ENCODE measurements at regions not wholly inside any gene's neighbourhood (a gene's known extent, or its start where the extent isn't known, plus 50 kb on each side); places are given as distances from the start of the nearest gene placed in this dataset.

GRCh38 chr18:54433368-54433767 lies 75.7 kb downstream of the C18orf54 start:
- no peak overlapping the region for H3K4me3 ChIP-seq (replicated peaks; ENCODE audit: low read depth, low read length)
- no peak for TF ChIP-seq CTCF (IDR thresholded peaks at IDR 0.05; ENCODE audit: low read length, missing control alignments)
- no peak for DNase-seq (ENCODE audit: low read depth)

DNA sequence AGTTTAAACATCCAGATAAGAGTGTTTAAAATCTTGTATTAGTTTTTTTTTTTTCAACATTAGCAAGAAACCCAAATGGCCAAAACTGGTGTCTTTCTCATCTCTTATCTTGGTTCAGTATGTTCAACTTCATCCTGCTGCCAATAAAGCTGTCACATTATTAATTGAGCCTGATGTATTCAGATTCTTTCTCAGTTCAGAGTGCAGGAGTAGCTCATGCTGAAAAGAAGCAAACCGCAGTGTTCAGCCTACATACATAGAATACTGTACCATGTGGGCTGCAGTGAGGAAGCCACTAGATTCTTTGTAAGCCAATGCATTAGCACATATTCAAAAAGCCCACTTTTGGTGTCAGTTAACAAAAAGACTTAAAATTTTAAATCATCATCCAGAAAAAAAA lies 76.2 kb downstream of the C18orf54 start:
- H3K4me3 ChIP-seq (replicated peaks; ENCODE audit: low read depth, low read length) = no peak overlapping the region
- TF ChIP-seq CTCF (IDR thresholded peaks at IDR 0.05; ENCODE audit: low read length, missing control alignments) = no peak
- DNase-seq (ENCODE audit: low read depth) = no peak

DNA sequence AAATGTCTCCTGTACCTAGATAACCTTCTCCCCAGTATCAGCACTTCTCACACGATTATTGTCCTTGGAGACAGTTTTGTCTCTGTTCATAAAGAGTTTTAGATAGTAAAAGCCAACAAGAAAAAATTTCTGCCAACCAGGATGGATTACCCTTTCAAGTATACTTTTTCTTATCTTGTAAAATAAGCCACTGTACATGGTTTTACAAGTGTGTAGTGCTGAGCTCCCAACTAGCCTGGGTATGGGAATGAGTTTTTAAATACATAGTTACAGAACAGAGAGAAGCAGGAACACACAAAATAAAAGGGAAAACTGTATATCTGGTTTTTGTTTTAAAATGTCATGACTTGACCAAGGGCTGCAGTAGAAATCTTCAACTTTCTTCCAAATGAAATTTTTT lies 76.7 kb downstream of the C18orf54 start:
- H3K4me3 ChIP-seq (replicated peaks; ENCODE audit: low read depth, low read length) = no peak overlapping the region
- DNase-seq (ENCODE audit: low read depth) = no peak
- no peak for TF ChIP-seq CTCF (IDR thresholded peaks at IDR 0.05; ENCODE audit: low read length, missing control alignments)

- no peak for TF ChIP-seq CTCF (IDR thresholded peaks at IDR 0.05; ENCODE audit: low read length, missing control alignments)
- no peak overlapping the region for H3K4me3 ChIP-seq (replicated peaks; ENCODE audit: low read depth, low read length)
- no peak for DNase-seq (ENCODE audit: low read depth)
Measured at GRCh38 chr18:54436501-54436900, 78.8 kb downstream of the C18orf54 start.

DNA sequence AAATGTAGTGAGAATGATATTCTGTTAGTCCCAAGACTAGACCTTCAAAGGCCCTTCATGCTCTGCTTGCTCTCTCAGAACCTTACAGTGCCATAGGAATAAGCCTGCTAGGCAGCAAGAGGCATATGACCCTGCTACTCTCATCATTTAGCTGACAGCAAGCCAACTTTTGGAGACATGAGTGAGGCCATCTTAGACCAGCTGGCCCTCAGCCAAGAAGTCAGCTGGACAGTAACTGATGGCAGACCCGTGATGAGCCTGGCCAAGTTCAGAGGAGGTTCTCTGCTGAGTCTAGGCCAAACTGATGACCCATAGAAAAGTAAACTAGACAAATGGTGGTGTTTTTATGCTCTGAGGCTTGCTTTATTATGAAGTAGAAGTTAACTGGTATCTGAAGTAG lies 82.6 kb downstream of the C18orf54 start:
- no peak overlapping the region for H3K4me3 ChIP-seq (replicated peaks; ENCODE audit: low read depth, low read length)
- no peak for DNase-seq (ENCODE audit: low read depth)
- TF ChIP-seq CTCF (IDR thresholded peaks at IDR 0.05; ENCODE audit: low read length, missing control alignments) = no peak

DNA sequence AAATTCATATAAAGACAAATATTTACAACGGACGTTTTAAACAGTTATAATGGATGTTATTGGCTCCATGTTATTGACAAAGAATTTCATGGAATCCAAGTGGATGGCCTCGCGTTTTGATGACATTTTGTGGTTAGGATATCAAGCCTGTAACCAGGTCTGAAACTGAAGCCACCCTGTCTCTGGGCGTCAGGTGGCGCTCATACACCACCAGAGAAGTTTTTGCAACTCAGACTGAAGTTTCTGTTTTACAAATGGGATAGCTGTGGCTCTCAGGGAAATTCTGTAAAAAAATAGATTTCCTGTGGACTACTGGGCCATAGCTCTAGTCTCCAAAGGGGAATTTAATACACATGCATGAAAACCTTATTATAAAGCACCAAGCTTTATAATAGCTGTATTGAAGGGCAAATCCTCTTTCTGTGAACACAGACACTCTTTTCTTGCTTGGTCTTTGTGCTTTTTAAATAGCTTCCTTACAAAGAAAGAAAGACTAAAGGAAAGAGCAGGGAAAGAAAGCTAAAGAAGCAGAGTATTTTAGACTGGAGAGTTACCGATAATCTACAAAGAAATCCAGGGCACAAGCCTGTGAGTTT lies 86.7 kb downstream of the C18orf54 start:
- TF ChIP-seq CTCF (IDR thresholded peaks at IDR 0.05; ENCODE audit: low read length, missing control alignments) = peak; percentile 91
- DNase-seq (ENCODE audit: low read depth) = peak; percentile 74
- no peak overlapping the region for H3K4me3 ChIP-seq (replicated peaks; ENCODE audit: low read depth, low read length)

DNA sequence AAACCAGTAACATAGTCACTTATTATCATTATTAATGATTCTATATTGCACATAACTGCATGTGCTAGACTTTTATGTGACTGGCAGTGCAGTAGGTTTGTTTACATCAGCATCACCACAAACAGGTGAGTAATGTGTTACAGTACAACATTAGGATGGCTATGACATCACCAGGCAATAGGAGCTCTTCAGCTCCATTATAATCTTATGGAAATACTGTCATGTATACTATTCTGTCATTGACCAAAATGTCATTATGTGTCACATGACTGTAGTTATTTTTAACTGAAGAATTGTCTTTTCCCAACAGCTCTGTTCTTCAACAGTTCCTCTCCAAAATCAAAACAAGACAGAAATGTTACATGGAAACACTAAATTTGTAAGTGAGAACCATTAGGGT lies 96.3 kb downstream of the C18orf54 start:
- H3K4me3 ChIP-seq (replicated peaks; ENCODE audit: low read depth, low read length) = no peak overlapping the region
- no peak for DNase-seq (ENCODE audit: low read depth)
- no peak for TF ChIP-seq CTCF (IDR thresholded peaks at IDR 0.05; ENCODE audit: low read length, missing control alignments)

Measured in fibroblast of pulmonary artery (primary cell).